GM23338 (cell line): ENCODE measurements at regions not wholly inside any gene's neighbourhood (a gene's known extent, or its start where the extent isn't known, plus 50 kb on each side); places are given as distances from the start of the nearest gene placed in this dataset.
A peak's percentile ranks its signal among the peaks of the same experiment; 100 is the strongest.

Experiments used
- ATAC-seq: fragments of 200-7000 bp; cut with Tn5 transposase; 3 replicates; pipeline ENCODE4 v1.9.1; 2020
- DNase-seq: peaks from one replicate; pipeline ENCODE4 v3.0.0-alpha.2; 2015; ENCODE audit warnings: low spot score
- H2AFZ ChIP-seq: fragments of 200-600 bp; sonication (generic); 2 replicates; pipeline ENCODE4 v1.8.0; 2016; ENCODE audit warnings: antibody characterized with exemption, mild to moderate bottlenecking, moderate library complexity
- H3F3A ChIP-seq: fragments of 200-600 bp; sonication (generic); replicated peaks from 2 replicates; pipeline ENCODE4 v1.8.0; 2017; ENCODE audit warnings: antibody characterized with exemption, mixed run types, low read depth
- H3K27ac ChIP-seq: fragments of 200-600 bp; sonication (generic); 2 replicates; pipeline ENCODE4 v1.6.1; 2016; ENCODE audit warnings: low read depth
- H3K27me3 ChIP-seq: fragments of 200-600 bp; sonication (generic); 2 replicates; pipeline ENCODE4 v1.8.0; 2016; ENCODE audit warnings: mild to moderate bottlenecking, mixed run types, moderate library complexity; ENCODE audit not compliant: insufficient read depth
- H3K36me3 ChIP-seq: fragments of 200-600 bp; sonication (generic); 2 replicates; pipeline ENCODE4 v1.8.0; 2016; ENCODE audit warnings: mild to moderate bottlenecking; ENCODE audit not compliant: insufficient read depth
- H3K4me1 ChIP-seq: fragments of 200-600 bp; sonication (generic); 2 replicates; pipeline ENCODE4 v1.8.0; 2016; ENCODE audit warnings: mild to moderate bottlenecking, moderate library complexity; ENCODE audit not compliant: insufficient read depth
- H3K4me2 ChIP-seq: fragments of 200-600 bp; sonication (generic); 2 replicates; pipeline ENCODE4 v1.7.1; 2017; ENCODE audit warnings: mixed run types
- H3K4me3 ChIP-seq: fragments of 200-600 bp; sonication (generic); 2 replicates; pipeline ENCODE4 v1.6.1; 2016; ENCODE audit warnings: mixed run types
- H3K79me2 ChIP-seq: fragments of 200-600 bp; sonication (generic); replicated peaks from 2 replicates; pipeline ENCODE4 v1.8.0; 2017; ENCODE audit warnings: mild to moderate bottlenecking; ENCODE audit not compliant: insufficient read depth
- H3K9me2 ChIP-seq: fragments of 200-600 bp; sonication (generic); 2 replicates; pipeline ENCODE4 v1.8.0; 2017; ENCODE audit not compliant: insufficient read depth
- H4K20me1 ChIP-seq: fragments of 200-600 bp; sonication (generic); replicated peaks from 2 replicates; pipeline ENCODE4 v1.8.0; 2017; ENCODE audit warnings: mild to moderate bottlenecking; ENCODE audit not compliant: insufficient read depth
- H3K27ac Mint-ChIP-seq: 2 replicates; pipeline ENCODE4 v1.8.0; 2020; ENCODE audit warnings: inconsistent platforms, mild to moderate bottlenecking, moderate library complexity, mixed read lengths
- H3K27me3 Mint-ChIP-seq: 3 replicates; pipeline ENCODE4 v1.8.0; 2022; ENCODE audit warnings: low read depth, mild to moderate bottlenecking, moderate library complexity, mixed read lengths, inconsistent platforms; ENCODE audit not compliant: insufficient read depth, poor library complexity
- H3K36me3 Mint-ChIP-seq: 3 replicates; pipeline ENCODE4 v1.8.0; 2021; ENCODE audit warnings: low read depth, mild to moderate bottlenecking, inconsistent platforms, moderate library complexity, mixed read lengths
- H3K4me1 Mint-ChIP-seq: 3 replicates; pipeline ENCODE4 v1.8.0; 2020; ENCODE audit warnings: mild to moderate bottlenecking, inconsistent platforms, mixed read lengths
- H3K4me3 Mint-ChIP-seq: 3 replicates; pipeline ENCODE4 v1.8.0; 2021; ENCODE audit warnings: moderate library complexity, mild to moderate bottlenecking, inconsistent platforms, mixed read lengths
- H3K9me3 Mint-ChIP-seq: 3 replicates; pipeline ENCODE4 v1.8.0; 2020; ENCODE audit warnings: moderate library complexity, mild to moderate bottlenecking, inconsistent platforms, mixed read lengths
- CREB1 ChIP-seq: fragments of 250-450 bp; sonication (Bioruptor Pico); IDR thresholded peaks from 2 replicates; pipeline ENCODE4 v1.5.0; 2020; ENCODE audit warnings: low read depth, mild to moderate bottlenecking, moderate library complexity
- EZH2phosphoT487 ChIP-seq: fragments of 200-600 bp; sonication (generic); IDR thresholded peaks from one replicate; pipeline ENCODE4 v1.8.1; 2018; ENCODE audit warnings: antibody characterized with exemption; ENCODE audit not compliant: unreplicated experiment
- JUNB ChIP-seq: IDR thresholded peaks from one replicate; pipeline ENCODE4 v1.6.1; 2016; ENCODE audit warnings: antibody characterized with exemption; ENCODE audit not compliant: unreplicated experiment
- NANOG ChIP-seq: IDR thresholded peaks from 2 replicates; pipeline ENCODE4 v1.6.1; 2016; ENCODE audit warnings: antibody characterized with exemption, borderline replicate concordance
- POLR2AphosphoS5 ChIP-seq: IDR thresholded peaks from 2 replicates; pipeline ENCODE4 v1.6.1; 2016; ENCODE audit warnings: antibody characterized with exemption, low read depth
- STAT1 ChIP-seq: IDR thresholded peaks from one replicate; pipeline ENCODE4 v1.6.1; 2016; ENCODE audit warnings: antibody characterized with exemption; ENCODE audit not compliant: unreplicated experiment
- ZNF114 ChIP-seq: fragments of 250-450 bp; sonication (Bioruptor Pico); IDR thresholded peaks from 2 replicates; pipeline ENCODE4 v1.5.0; 2020; ENCODE audit warnings: mild to moderate bottlenecking, moderate library complexity
- ZNF331 ChIP-seq: fragments of 250-450 bp; sonication (Bioruptor Pico); IDR thresholded peaks from 2 replicates; pipeline ENCODE4 v1.5.0; 2020; ENCODE audit warnings: low read depth, mild to moderate bottlenecking, moderate library complexity
- TF ChIP-seq, protein P1 (sequence below): IDR thresholded peaks from 2 replicates; pipeline ENCODE4 v1.6.1; 2016; ENCODE audit warnings: antibody characterized with exemption
- TF ChIP-seq, protein P2 (sequence below): IDR thresholded peaks from one replicate; pipeline ENCODE4 v1.6.1; 2018; ENCODE audit warnings: antibody characterized with exemption; ENCODE audit not compliant: unreplicated experiment
- TF ChIP-seq, protein P3 (sequence below), 2 experiments: fragments of 200-600 bp in 1 of 2; sonication (generic) in 1 of 2; conservative IDR thresholded peaks; 2 replicates each; pipeline versions ENCODE4 v1.5.1 to v1.6.1; 2016 to 2017; ENCODE audit warnings: antibody characterized with exemption in 2 of 2, low read depth in 2 of 2, mild to moderate bottlenecking in 2 of 2, moderate library complexity in 1 of 2

DNA sequence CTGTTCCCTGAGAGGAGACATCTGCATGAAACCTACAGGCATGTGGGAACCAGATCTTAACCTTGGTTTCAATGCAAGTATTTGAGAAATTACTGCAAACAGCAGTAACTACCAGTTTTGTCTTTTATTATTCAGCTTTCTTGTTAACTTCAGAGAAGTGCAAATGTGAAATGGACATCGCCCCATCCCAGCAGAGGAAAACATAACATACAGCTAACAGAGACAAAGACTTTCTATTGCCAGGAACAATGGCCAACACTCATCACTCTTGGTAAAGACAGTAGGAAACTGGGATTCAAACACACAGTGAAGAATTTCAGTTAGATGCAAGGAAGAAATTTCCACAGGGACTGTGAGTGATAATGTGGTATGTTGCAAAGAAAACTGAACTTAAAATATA, 115.1 kb downstream of the SLC30A10 start (continued):
- TF ChIP-seq, protein P1, sequence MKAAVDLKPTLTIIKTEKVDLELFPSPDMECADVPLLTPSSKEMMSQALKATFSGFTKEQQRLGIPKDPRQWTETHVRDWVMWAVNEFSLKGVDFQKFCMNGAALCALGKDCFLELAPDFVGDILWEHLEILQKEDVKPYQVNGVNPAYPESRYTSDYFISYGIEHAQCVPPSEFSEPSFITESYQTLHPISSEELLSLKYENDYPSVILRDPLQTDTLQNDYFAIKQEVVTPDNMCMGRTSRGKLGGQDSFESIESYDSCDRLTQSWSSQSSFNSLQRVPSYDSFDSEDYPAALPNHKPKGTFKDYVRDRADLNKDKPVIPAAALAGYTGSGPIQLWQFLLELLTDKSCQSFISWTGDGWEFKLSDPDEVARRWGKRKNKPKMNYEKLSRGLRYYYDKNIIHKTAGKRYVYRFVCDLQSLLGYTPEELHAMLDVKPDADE: no peak
- TF ChIP-seq EZH2phosphoT487 (no peak), CREB1 (CRISPR knock-in tag) (no peak), JUNB (no peak), NANOG (no peak), ZNF331 (CRISPR knock-in tag) (no peak)
- TF ChIP-seq, protein P2, sequence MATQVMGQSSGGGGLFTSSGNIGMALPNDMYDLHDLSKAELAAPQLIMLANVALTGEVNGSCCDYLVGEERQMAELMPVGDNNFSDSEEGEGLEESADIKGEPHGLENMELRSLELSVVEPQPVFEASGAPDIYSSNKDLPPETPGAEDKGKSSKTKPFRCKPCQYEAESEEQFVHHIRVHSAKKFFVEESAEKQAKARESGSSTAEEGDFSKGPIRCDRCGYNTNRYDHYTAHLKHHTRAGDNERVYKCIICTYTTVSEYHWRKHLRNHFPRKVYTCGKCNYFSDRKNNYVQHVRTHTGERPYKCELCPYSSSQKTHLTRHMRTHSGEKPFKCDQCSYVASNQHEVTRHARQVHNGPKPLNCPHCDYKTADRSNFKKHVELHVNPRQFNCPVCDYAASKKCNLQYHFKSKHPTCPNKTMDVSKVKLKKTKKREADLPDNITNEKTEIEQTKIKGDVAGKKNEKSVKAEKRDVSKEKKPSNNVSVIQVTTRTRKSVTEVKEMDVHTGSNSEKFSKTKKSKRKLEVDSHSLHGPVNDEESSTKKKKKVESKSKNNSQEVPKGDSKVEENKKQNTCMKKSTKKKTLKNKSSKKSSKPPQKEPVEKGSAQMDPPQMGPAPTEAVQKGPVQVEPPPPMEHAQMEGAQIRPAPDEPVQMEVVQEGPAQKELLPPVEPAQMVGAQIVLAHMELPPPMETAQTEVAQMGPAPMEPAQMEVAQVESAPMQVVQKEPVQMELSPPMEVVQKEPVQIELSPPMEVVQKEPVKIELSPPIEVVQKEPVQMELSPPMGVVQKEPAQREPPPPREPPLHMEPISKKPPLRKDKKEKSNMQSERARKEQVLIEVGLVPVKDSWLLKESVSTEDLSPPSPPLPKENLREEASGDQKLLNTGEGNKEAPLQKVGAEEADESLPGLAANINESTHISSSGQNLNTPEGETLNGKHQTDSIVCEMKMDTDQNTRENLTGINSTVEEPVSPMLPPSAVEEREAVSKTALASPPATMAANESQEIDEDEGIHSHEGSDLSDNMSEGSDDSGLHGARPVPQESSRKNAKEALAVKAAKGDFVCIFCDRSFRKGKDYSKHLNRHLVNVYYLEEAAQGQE: no peak
- TF ChIP-seq, protein P3, sequence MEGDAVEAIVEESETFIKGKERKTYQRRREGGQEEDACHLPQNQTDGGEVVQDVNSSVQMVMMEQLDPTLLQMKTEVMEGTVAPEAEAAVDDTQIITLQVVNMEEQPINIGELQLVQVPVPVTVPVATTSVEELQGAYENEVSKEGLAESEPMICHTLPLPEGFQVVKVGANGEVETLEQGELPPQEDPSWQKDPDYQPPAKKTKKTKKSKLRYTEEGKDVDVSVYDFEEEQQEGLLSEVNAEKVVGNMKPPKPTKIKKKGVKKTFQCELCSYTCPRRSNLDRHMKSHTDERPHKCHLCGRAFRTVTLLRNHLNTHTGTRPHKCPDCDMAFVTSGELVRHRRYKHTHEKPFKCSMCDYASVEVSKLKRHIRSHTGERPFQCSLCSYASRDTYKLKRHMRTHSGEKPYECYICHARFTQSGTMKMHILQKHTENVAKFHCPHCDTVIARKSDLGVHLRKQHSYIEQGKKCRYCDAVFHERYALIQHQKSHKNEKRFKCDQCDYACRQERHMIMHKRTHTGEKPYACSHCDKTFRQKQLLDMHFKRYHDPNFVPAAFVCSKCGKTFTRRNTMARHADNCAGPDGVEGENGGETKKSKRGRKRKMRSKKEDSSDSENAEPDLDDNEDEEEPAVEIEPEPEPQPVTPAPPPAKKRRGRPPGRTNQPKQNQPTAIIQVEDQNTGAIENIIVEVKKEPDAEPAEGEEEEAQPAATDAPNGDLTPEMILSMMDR (conservative IDR thresholded peaks at IDR 0.05; ENCODE audit: low read depth in 2 of 2): no peak

DNA sequence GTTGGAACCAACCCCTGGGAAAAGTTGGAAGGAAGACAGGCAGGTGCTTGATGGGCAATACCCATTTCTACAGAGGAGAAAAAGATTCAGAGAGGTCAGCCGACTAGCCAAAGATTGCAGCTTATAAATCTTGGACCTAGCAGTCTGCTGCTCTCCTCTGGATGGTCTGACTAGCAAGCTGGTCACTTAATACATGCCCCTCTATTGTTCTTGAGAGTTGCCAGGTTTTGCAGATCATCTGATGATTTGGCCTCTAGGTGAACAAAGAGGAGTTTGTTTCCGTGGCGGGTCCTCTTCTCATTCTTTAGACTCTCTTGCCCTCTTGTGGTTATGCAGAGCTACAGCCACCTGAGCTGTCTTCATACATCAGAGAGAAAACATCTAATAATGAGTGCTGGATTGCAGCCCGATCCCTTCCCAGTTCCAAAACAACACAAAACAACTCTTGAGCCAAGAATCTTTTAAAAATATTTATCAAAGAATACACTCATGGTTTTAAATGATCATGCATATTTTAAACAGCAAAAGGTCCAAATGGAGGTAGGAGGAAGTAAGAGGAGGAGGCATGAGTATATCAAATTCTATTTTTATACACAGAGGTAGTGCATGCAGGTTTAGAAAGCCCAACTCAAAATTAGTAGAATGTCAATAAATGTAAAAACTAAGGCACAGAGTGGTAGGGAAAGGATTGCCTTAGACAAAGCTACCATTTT, 115.7 kb downstream of the SLC30A10 start:
- Histone ChIP-seq H3K9me2 (no peaks in the 10 kb centered on the region), H3K4me2 (peak overlapping the region; percentile 29), H3K27me3 (no peaks in the 10 kb centered on the region), H3K4me3 (no peak overlapping the region), H3K79me2 (no peaks in the 10 kb centered on the region), H4K20me1 (no peaks in the 10 kb centered on the region), H3F3A (no peaks in the 10 kb centered on the region), H2AFZ (0 out of 2 replicates have a peak overlapping the region, but pooled peaks have one; percentile 49), H3K27ac (no peak overlapping the region), H3K4me1 (peaks cover 10% of the 10 kb centered on the region; the same call in 1 of the 2 replicates), H3K36me3 (no peaks in the 10 kb centered on the region)
- peak; percentile 91 for DNase-seq
- peak; percentile 95 for ATAC-seq
- no peaks in the 10 kb centered on the region for H3K36me3 Mint-ChIP-seq
- H3K27ac Mint-ChIP-seq: no peak overlapping the region
- H3K27me3 Mint-ChIP-seq: no peaks in the 10 kb centered on the region
- TF ChIP-seq, protein P3 (conservative IDR thresholded peaks at IDR 0.05; ENCODE audit: low read depth in 2 of 2): peak; percentile 93 to 98
- TF ChIP-seq POLR2AphosphoS5 (no peak), NANOG (no peak), STAT1 (no peak), ZNF114 (no peak)
- H3K4me3 Mint-ChIP-seq: no peak overlapping the region
- H3K9me3 Mint-ChIP-seq: no peaks in the 10 kb centered on the region
- no peaks in the 10 kb centered on the region for H3K4me1 Mint-ChIP-seq
